GM19023 (cell line): ENCODE measurements at regions not wholly inside any gene's neighbourhood (a gene's known extent, or its start where the extent isn't known, plus 50 kb on each side); places are given as distances from the start of the nearest gene placed in this dataset.

Experiments used
- ATAC-seq: cut with Tn5 transposase; IDR thresholded peaks from one replicate; pipeline ENCODE4 v1.9.1; 2021; ENCODE audit warnings: mild to moderate bottlenecking, moderate library complexity; ENCODE audit not compliant: unreplicated experiment

GRCh38 chr12:115763376-115763775 lies 514.1 kb downstream of the MED13L start:
- no peak for ATAC-seq

- ATAC-seq: no peak
Observed at GRCh38 chr12:115762936-115763335, 514.6 kb downstream of the MED13L start.

- ATAC-seq: no peak
Observed at GRCh38 chr12:115761784-115762183, 515.7 kb downstream of the MED13L start.

- no peak for ATAC-seq
Observed at GRCh38 chr12:115760231-115760630, 517.3 kb downstream of the MED13L start.

- ATAC-seq: no peak
Observed at GRCh38 chr12:115758877-115759620, 518.4 kb downstream of the MED13L start.

GRCh38 chr12:115758183-115758582 lies 519.3 kb downstream of the MED13L start:
- no peak for ATAC-seq

- no peak for ATAC-seq
Observed at GRCh38 chr12:115756804-115757203, 520.7 kb downstream of the MED13L start.

- ATAC-seq: no peak
Observed at GRCh38 chr12:115756271-115756670, 521.2 kb downstream of the MED13L start.

GRCh38 chr12:115755725-115756085 lies 521.8 kb downstream of the MED13L start:
- no peak for ATAC-seq

- ATAC-seq: no peak
Observed at GRCh38 chr12:115755061-115755724, 522.3 kb downstream of the MED13L start.

GRCh38 chr12:115752913-115753726 lies 524.4 kb downstream of the MED13L start:
- ATAC-seq: no peak

- ATAC-seq: no peak
Observed at GRCh38 chr12:115752156-115752555, 525.3 kb downstream of the MED13L start.

- ATAC-seq: no peak
Observed at GRCh38 chr12:115750340-115750739, 527.2 kb downstream of the MED13L start.

GRCh38 chr12:115749071-115749841 lies 528.2 kb downstream of the MED13L start:
- ATAC-seq: no peak

- ATAC-seq: no peak
Observed at GRCh38 chr12:115740586-115741155, 536.8 kb downstream of the MED13L start.

GRCh38 chr12:115737895-115738294 lies 539.6 kb downstream of the MED13L start:
- no peak for ATAC-seq

GRCh38 chr12:115736360-115736759 lies 541.1 kb downstream of the MED13L start:
- no peak for ATAC-seq

GRCh38 chr12:115730975-115731541 lies 546.4 kb downstream of the MED13L start:
- no peak for ATAC-seq

GRCh38 chr12:115726691-115727090 lies 550.8 kb downstream of the MED13L start:
- no peak for ATAC-seq

- no peak for ATAC-seq
Observed at GRCh38 chr12:115722181-115722580, 555.3 kb downstream of the MED13L start.
